ENCODE measurements at regions not wholly inside any gene's neighbourhood (a gene's known extent, or its start where the extent isn't known, plus 50 kb on each side); places are given as distances from the start of the nearest gene placed in this dataset.
A peak's percentile ranks its signal among the peaks of the same experiment; 100 is the strongest.

GRCh38 chr6:17011985-17012384, 89.9 kb upstream of the STMND1 start:
- no peak overlapping the region for H3K14ac ChIP-seq (ENCODE audit: insufficient read depth, low read length)
- H2BK5ac ChIP-seq (ENCODE audit: insufficient read length, low read length): no peak overlapping the region
- H3K4me3 Mint-ChIP-seq: no peak overlapping the region
- H2BK15ac ChIP-seq (ENCODE audit: low read depth, low read length): no peak overlapping the region
- peaks cover 3% of the 10 kb centered on the region for H3K23me2 ChIP-seq (ENCODE audit: insufficient read length, low read depth, low read length, poor library complexity, severe bottlenecking)
- H3K79me1 ChIP-seq (ENCODE audit: insufficient read depth, low read depth, low read length, poor library complexity, severe bottlenecking): no peaks in the 10 kb centered on the region
- peak overlapping the region; percentile 15 for H2AFZ ChIP-seq (ENCODE audit: low read length)
- H3K27me3 Mint-ChIP-seq (ENCODE audit: low read depth): no peaks in the 10 kb centered on the region; the same call in 1 of the 2 replicates
- H3K9ac ChIP-seq (ENCODE audit: extremely low read depth, insufficient read length, low read length): no peak overlapping the region
- H3K27ac ChIP-seq (ENCODE audit: insufficient read length, low read depth, low read length): no peak overlapping the region
- H3K23ac ChIP-seq (ENCODE audit: insufficient read length, low read depth, low read length): no peak overlapping the region
- H3K79me2 ChIP-seq (ENCODE audit: insufficient read depth, low read length): no peaks in the 10 kb centered on the region
- H2AK5ac ChIP-seq (ENCODE audit: insufficient read length, low read length): no peak overlapping the region
- H2BK20ac ChIP-seq (ENCODE audit: low read depth, low read length, poor library complexity, severe bottlenecking): peak overlapping the region; percentile 98
- no peak overlapping the region for H3K4me2 ChIP-seq (ENCODE audit: insufficient read depth, insufficient read length, low read length)
- no peaks in the 10 kb centered on the region for H4K20me1 ChIP-seq (ENCODE audit: control insufficient read depth, insufficient read depth, insufficient read length)
- H3K4ac ChIP-seq (ENCODE audit: low read depth, low read length): no peak overlapping the region
- H3K9me3 ChIP-seq (ENCODE audit: control insufficient read depth, low read depth, low read length): no peaks in the 10 kb centered on the region
- H3K4me1 ChIP-seq (ENCODE audit: insufficient read depth, low read length): peaks cover 3% of the 10 kb centered on the region; the same call in 1 of the 2 replicates
- H3T11ph ChIP-seq (ENCODE audit: low read length): no peak overlapping the region
- H3K36me3 Mint-ChIP-seq (ENCODE audit: insufficient read depth in 1 of 3, low read depth in 3 of 3): peaks cover 0 to 5% (median 0%) of the 10 kb centered on the region in 3 experiments; a peak in 1 of 7 replicates
- DNase-seq: no peak
- H3K4me1 Mint-ChIP-seq: no peaks in the 10 kb centered on the region; a peak in 2 of 4 replicates
- no peak overlapping the region for H4K8ac ChIP-seq (replicated peaks; ENCODE audit: insufficient read length, low read depth, low read length)
- H3K18ac ChIP-seq (ENCODE audit: insufficient read length, low read depth, low read length): no peak overlapping the region
- no peak overlapping the region for H4K91ac ChIP-seq (ENCODE audit: insufficient read length, low read depth, low read length)
- no CpG with 5 or more reads among the region's 5 CpGs for WGBS (ENCODE audit: extremely low coverage, insufficient read length, low lambda C conversion rate)
- no peaks in the 10 kb centered on the region for H3K27me3 ChIP-seq (ENCODE audit: insufficient read depth, low read length)
- no peak for TF ChIP-seq CTCF (conservative IDR thresholded peaks at IDR 0.05)
- H3K9me3 Mint-ChIP-seq: peaks cover 13% of the 10 kb centered on the region in 2 experiments; a peak in 4 of 5 replicates
- no peak overlapping the region for H2BK12ac ChIP-seq (ENCODE audit: insufficient read length, low read depth, low read length)
- H3K27ac Mint-ChIP-seq: no peak overlapping the region
- H3K56ac ChIP-seq (ENCODE audit: insufficient read length, low read depth, low read length): no peak overlapping the region
- no peak overlapping the region for H2BK120ac ChIP-seq (ENCODE audit: low read depth, low read length, poor library complexity, severe bottlenecking)
- no peak overlapping the region for H4K5ac ChIP-seq (ENCODE audit: insufficient read length, low read depth, low read length)
